Sigmoid colon (tissue), 4 donors: ENCODE measurements at regions not wholly inside any gene's neighbourhood (a gene's known extent, or its start where the extent isn't known, plus 50 kb on each side); places are given as distances from the start of the nearest gene placed in this dataset.

Experiments used
- EP300 ChIP-seq, 4 donors: sonication (generic); formaldehyde crosslinking; IDR thresholded peaks; one replicate each; pipeline ENCODE4 v1.6.1; 2017; ENCODE audit warnings: antibody characterized with exemption in 4 of 4
- POLR2A ChIP-seq, 2 donors: fragments of 450-650 bp; IDR thresholded peaks; one replicate each; pipeline ENCODE4 v1.6.1; 2016; ENCODE audit warnings: antibody characterized with exemption in 2 of 2, mild to moderate bottlenecking in 2 of 2, moderate library complexity in 2 of 2
- POLR2AphosphoS5 ChIP-seq, 4 donors: sonication (generic); formaldehyde crosslinking; IDR thresholded peaks; one replicate each; pipeline ENCODE4 v1.6.1; 2017; ENCODE audit warnings: antibody characterized with exemption in 4 of 4
- TF ChIP-seq, protein P1 (sequence below), 4 experiments: fragments of 450-650 bp in 3 of 4; fragments of 200-600 bp in 1 of 4; IDR thresholded peaks; one replicate each; pipeline ENCODE4 v1.5.1; 2016 to 2019; ENCODE audit warnings: antibody characterized with exemption in 4 of 4, mild to moderate bottlenecking in 3 of 4, moderate library complexity in 2 of 4

DNA sequence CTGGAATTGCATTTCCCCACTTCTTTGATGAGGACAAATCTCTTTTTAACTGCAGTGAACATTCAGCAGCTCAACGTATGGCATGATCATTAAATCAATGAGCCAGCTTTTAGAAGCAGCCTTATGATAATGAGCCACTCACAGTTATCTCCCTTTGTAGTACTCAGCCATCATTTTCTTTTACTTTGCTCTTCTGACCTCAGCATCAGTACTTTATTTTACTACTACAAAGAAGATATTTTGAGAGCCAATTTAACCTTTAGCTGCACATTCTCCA lies 250.0 kb upstream of the CLEC14A start:
- TF ChIP-seq POLR2A (IDR thresholded peaks at IDR 0.05) = no peak
- TF ChIP-seq, protein P1, sequence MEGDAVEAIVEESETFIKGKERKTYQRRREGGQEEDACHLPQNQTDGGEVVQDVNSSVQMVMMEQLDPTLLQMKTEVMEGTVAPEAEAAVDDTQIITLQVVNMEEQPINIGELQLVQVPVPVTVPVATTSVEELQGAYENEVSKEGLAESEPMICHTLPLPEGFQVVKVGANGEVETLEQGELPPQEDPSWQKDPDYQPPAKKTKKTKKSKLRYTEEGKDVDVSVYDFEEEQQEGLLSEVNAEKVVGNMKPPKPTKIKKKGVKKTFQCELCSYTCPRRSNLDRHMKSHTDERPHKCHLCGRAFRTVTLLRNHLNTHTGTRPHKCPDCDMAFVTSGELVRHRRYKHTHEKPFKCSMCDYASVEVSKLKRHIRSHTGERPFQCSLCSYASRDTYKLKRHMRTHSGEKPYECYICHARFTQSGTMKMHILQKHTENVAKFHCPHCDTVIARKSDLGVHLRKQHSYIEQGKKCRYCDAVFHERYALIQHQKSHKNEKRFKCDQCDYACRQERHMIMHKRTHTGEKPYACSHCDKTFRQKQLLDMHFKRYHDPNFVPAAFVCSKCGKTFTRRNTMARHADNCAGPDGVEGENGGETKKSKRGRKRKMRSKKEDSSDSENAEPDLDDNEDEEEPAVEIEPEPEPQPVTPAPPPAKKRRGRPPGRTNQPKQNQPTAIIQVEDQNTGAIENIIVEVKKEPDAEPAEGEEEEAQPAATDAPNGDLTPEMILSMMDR (IDR thresholded peaks at IDR 0.05) = no peak
- no peak for TF ChIP-seq POLR2AphosphoS5 (IDR thresholded peaks at IDR 0.05)
- no peak for TF ChIP-seq EP300 (IDR thresholded peaks at IDR 0.05)
